22Rv1 (cell line): ENCODE measurements at regions not wholly inside any gene's neighbourhood (a gene's known extent, or its start where the extent isn't known, plus 50 kb on each side); places are given as distances from the start of the nearest gene placed in this dataset.

Experiments used
- H3K27ac ChIP-seq: fragments of 450-650 bp; 2 replicates; pipeline ENCODE4 v1.5.1; 2017
- CTCF ChIP-seq: fragments of 450-650 bp; IDR thresholded peaks from 2 replicates; pipeline ENCODE4 v1.5.1; 2017; ENCODE audit warnings: mild to moderate bottlenecking
- ZFX ChIP-seq: fragments of 450-650 bp; IDR thresholded peaks from 2 replicates; pipeline ENCODE4 v1.6.1; 2017; ENCODE audit warnings: antibody characterized with exemption, borderline replicate concordance

DNA sequence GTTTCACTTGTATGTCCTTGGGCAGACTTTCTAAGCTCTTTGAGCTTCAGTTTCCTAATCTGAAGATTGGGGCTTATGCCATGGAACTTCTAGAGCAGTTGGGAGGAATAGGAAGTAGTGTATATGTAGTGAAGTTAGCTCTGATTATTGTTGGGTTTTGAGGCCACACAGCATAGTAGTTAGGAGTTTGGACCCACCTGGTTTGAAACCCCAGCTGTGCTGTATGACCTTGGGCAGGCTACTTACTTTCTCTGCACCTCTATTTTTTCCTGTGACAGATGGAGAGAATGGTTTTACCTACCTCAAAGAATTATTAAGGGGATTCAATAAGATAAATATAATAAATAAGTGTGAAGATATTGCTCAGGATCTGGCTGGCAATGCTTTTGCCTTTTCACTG, 61.4 kb upstream of the ADRB1 start:
- no peak overlapping the region for H3K27ac ChIP-seq

DNA sequence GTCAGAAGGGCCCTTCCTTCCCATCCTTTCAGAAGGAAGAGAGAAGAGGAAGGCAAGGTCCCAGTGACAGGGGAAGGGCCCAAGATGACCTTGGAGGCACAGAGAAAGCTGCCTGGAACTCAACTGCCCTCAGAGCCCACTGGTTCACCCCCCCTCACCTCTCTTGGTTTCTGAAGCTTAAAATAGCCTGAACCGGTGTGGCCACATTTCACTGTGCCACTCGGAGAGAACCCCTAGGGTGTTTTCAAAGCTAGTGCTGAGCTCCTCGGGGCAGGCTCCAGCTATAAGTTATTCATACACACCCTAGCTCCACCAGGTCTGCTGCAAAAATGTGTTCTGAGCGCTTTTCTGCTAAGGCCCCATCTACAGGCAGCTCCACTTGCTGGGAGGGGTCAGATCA, 60.9 kb upstream of the ADRB1 start:
- H3K27ac ChIP-seq = no peak overlapping the region
- TF ChIP-seq ZFX = no peak
- TF ChIP-seq CTCF = no peak

More for the DNA sequence above, 61.4 kb upstream of the ADRB1 start:
- no peak for TF ChIP-seq ZFX
- no peak for TF ChIP-seq CTCF

DNA sequence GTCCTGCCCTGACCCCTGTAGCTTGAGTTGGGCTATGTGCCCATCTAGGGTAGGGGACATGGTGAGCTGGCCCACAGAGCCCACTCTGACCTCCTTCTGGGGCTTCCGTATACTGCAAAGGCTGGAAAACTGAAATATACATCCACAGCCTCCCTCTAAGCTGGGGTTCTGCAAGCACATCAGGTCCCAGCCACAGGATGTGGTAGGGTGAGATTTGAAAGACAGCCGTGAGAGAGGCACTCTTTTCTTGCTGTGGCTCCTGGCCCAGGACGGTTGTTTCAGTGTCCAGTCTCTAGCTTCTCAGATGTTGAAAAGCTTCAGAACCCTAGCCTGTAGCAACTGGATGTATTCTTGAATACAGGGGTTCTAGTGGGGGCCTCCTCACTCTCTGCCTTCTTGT, 60.1 kb upstream of the ADRB1 start:
- TF ChIP-seq ZFX = no peak
- TF ChIP-seq CTCF = no peak
- no peak overlapping the region for H3K27ac ChIP-seq

DNA sequence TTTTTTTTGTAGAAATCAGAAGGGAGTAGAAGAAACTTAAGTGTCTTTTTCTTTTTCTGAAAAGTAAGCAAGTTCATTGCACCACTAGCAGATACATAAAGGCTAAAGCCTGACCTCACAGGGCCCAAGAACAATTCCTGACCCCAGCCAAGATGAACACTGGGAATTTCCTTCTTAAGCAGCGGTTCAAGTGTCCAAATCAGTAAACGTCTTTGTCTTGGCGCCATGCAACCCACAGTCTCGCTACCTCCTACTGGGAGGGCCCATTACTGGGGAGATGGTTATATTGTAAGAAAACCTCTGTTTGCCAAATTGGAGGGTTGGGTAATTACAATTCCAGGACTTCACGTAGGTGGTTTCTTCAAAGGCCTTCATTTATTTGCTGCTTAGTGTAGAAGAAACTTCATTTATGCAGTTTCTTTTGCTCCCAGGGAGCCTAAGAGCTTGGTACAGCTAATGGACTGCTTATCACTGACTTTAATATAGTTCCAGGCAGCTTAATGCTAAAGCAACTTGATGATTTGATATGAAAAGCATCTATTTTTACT, 58.3 kb upstream of the ADRB1 start:
- no peak for TF ChIP-seq CTCF
- no peak for TF ChIP-seq ZFX
- no peak overlapping the region for H3K27ac ChIP-seq

DNA sequence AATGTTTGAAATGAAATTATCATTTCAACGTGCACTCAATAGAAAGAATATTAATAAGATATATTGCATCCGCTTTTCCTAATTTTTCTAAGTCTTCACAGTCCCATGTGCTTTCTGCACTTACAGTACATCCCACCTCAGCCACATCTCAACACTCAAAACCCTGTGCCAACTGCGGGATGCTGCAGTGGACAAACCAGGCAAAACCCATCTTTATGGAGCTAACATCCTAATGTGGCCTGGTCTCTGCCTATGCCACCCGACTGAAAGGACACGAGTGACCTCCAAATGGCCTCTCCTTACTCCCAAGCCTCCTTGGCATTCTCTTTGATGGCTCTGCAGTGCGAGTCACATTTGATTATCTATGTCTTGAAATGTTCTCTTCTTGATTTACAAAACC, 57.4 kb upstream of the ADRB1 start:
- TF ChIP-seq ZFX (no peak), CTCF (no peak)
- no peak overlapping the region for H3K27ac ChIP-seq

- no peak for TF ChIP-seq CTCF
- TF ChIP-seq ZFX = no peak
Measured at GRCh38 chr10:113987156-113987555, 56.5 kb upstream of the ADRB1 start.

DNA sequence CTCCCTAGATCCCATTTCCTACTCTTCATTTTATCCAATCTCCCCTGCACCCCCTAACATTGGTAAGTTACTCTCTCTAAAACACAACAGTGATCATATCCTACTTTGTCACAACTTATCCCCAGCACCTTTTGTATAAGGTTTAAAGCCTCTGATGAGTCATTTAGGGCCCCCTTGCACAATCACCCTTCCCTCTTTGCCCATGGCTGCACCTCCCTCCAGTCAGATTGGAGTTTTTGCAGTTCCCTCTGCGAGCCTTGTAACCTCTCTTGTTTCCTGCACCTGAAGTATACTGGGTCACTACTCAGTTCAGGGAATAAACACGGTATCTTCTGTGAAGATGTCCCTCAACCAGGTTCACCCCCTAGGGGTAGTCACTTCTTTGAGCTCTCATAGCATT, 55.9 kb upstream of the ADRB1 start:
- no peak overlapping the region for H3K27ac ChIP-seq
- no peak for TF ChIP-seq CTCF
- TF ChIP-seq ZFX = no peak

More at GRCh38 chr10:113987156-113987555, 56.5 kb upstream of the ADRB1 start:
- no peak overlapping the region for H3K27ac ChIP-seq
